Spinal cord (tissue), 9 donors: ENCODE measurements at regions not wholly inside any gene's neighbourhood (a gene's known extent, or its start where the extent isn't known, plus 50 kb on each side); places are given as distances from the start of the nearest gene placed in this dataset.

Experiments
- DNase-seq, 6 donors: peaks; one replicate each; pipeline versions ENCODE4 v3.0.0 to v3.0.0-alpha.2; 2013 to 2015; ENCODE audit warnings: low spot score in 6 of 6, low read depth in 4 of 6
- H3K27ac ChIP-seq: one replicate; pipeline ENCODE4 v1.5.1; 2013; ENCODE audit warnings: low read depth, low read length, control low read depth
- H3K27me3 ChIP-seq: one replicate; pipeline ENCODE4 v1.6.1; 2013; ENCODE audit warnings: low read length; ENCODE audit not compliant: control insufficient read depth, insufficient read depth
- H3K36me3 ChIP-seq: one replicate; pipeline ENCODE4 v1.6.1; 2013; ENCODE audit warnings: low read length; ENCODE audit not compliant: control insufficient read depth, insufficient read depth
- H3K4me1 ChIP-seq: one replicate; pipeline ENCODE4 v1.6.1; 2013; ENCODE audit warnings: low read length; ENCODE audit not compliant: control insufficient read depth, insufficient read depth
- H3K4me3 ChIP-seq: one replicate; pipeline ENCODE4 v1.5.1; 2013; ENCODE audit warnings: low read depth, low read length, control low read depth
- H3K9me3 ChIP-seq: one replicate; pipeline ENCODE4 v1.6.1; 2013; ENCODE audit warnings: low read length; ENCODE audit not compliant: control insufficient read depth, insufficient read depth
- WGBS: methylation state at CpG from one replicate; pipeline ENCODE4 v1.1.5; 2013; ENCODE audit warnings: missing lambda C conversion rate; ENCODE audit not compliant: insufficient coverage; 5-methylcytosine and 5-hydroxymethylcytosine counted together
- donor health status: healthy.

DNA sequence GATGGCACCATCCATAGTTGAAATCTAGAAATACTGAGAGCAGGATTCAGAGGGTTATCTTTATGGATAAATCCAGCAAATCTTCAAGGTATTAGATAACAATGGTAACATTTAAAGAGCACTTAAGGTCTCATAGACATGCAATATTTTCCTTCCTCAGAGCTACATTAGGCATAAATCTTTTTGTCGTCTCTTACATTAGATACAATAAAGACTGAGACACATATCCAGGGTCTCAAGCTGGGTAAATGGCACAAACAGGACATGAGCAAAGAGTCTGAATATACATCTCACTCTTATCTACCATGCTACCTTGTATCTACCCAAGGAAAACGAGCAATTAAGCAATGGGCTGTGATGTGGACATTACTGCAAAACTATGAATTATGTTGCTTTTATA lies 927.3 kb upstream of the EPHA6 start:
- H3K4me1 ChIP-seq: no peaks in the 10 kb centered on the region
- no peak for DNase-seq
- no peak overlapping the region for H3K4me3 ChIP-seq
- WGBS: 100% methylated on average over 1 of the region's 2 CpGs
- H3K36me3 ChIP-seq: no peaks in the 10 kb centered on the region
- H3K27me3 ChIP-seq: no peaks in the 10 kb centered on the region
- no peaks in the 10 kb centered on the region for H3K9me3 ChIP-seq
- no peak overlapping the region for H3K27ac ChIP-seq

DNA sequence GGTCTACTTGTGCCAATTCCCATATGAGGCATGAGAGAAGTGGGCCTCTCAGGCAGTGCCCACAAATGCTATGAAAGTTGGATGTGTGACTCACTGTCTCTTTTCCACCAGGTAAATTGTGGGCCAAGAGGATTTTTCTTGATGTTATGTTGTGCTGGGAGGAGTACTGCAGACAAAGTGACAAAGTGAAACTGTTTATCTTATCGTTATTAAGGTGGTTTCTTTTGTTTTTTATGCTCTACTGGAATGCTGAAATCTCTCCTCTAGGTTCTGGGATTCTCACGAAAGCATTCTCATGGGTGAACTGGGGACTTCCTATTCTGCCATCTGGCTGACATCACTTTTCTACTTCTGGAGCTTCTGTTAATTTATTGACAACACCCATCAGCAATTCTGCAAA lies 919.6 kb upstream of the EPHA6 start:
- H3K4me3 ChIP-seq: no peak overlapping the region
- peaks cover 2% of the 10 kb centered on the region for H3K9me3 ChIP-seq
- H3K27ac ChIP-seq: no peak overlapping the region
- WGBS: 100% methylated on average over 2 of the region's 2 CpGs
- DNase-seq: no peak
- H3K27me3 ChIP-seq: no peaks in the 10 kb centered on the region
- no peaks in the 10 kb centered on the region for H3K4me1 ChIP-seq
- H3K36me3 ChIP-seq: no peaks in the 10 kb centered on the region

DNA sequence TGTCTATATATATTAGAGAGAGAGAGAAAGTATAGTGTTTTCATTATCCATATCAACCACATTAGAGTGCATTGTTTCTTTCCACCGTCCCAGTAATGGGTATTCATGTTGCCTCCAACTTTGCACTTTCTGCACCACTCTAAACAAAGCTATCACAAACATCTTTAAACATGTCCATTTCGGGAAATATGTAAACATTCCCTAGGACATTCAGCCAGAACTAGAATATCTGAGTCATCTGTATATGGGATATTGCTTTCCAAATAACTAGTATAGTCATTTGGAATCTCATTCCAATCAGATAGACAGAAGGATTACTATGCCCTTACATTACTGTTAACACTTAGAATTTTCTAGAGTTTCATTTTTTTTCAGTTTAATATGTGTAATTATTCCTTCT lies 914.9 kb upstream of the EPHA6 start:
- DNase-seq: no peak
- H3K4me3 ChIP-seq: no peak overlapping the region
- no peaks in the 10 kb centered on the region for H3K4me1 ChIP-seq
- WGBS: no CpG with 5 or more reads among the region's 2 CpGs
- no peak overlapping the region for H3K27ac ChIP-seq
- no peaks in the 10 kb centered on the region for H3K27me3 ChIP-seq
- H3K36me3 ChIP-seq: no peaks in the 10 kb centered on the region
- H3K9me3 ChIP-seq: no peaks in the 10 kb centered on the region

DNA sequence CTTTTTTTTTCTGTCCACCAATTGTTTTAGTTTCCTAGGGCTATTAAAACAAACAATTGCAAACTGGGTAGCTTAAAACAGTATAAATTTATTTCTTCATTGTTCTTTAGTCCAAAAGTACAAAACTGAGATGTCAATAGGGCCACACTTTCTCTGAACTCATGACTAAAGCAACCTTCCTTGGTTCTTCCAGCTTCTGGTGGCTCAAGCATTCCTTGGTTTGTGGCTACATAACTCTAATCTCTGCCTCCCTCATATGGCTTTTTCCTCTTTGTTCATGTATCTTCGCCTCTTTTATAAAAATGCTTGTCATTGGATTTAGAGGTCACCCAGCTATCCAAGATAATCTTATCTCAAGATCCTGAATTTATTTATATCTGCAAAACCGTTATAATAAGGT lies 914.5 kb upstream of the EPHA6 start:
- H3K9me3 ChIP-seq: no peaks in the 10 kb centered on the region
- H3K4me1 ChIP-seq: no peaks in the 10 kb centered on the region
- H3K27me3 ChIP-seq: no peaks in the 10 kb centered on the region
- no peak for DNase-seq
- no peak overlapping the region for H3K4me3 ChIP-seq
- no CpG with 5 or more reads among the region's 2 CpGs for WGBS
- no peaks in the 10 kb centered on the region for H3K36me3 ChIP-seq
- H3K27ac ChIP-seq: no peak overlapping the region

DNA sequence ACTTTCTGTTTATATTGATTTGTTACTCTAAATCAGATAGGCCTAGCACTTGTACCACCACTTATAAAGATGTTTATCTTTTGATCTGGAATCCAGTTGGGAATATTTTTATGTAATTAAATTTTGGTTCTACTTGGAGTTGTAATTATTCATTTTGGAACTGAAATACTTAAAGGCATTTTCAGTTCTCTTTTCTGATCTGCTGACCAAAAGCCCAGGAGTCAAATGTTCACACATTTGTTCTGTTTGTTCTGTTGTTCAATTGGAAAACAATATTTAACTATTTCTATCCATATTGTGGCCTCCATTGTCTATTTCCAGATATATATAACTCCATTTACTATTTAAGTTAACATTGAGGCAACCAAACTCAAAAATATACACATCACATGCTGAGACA lies 912.4 kb upstream of the EPHA6 start:
- Histone ChIP-seq H3K4me3 (no peak overlapping the region), H3K4me1 (no peaks in the 10 kb centered on the region), H3K27ac (no peak overlapping the region), H3K36me3 (no peaks in the 10 kb centered on the region), H3K9me3 (no peaks in the 10 kb centered on the region), H3K27me3 (no peaks in the 10 kb centered on the region)
- no peak for DNase-seq

DNA sequence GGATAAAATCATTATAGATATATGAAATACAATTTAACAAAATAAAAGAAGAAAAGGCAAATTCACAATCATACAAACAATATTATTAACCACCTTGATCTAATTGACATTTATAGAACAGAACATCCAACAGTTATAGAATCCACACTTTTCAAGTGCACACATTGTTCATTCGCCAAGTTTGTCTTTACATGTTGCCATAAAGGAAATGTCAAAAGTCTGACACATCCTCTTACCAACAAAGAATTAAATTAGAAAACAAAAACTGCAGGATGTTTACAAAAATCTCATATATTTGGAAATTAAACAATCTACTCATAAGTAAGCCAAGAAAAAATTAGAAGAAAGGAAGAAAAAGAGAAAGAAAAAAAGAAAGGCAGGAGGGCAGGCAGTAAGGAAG lies 909.2 kb upstream of the EPHA6 start:
- Histone ChIP-seq H3K4me3 (no peak overlapping the region), H3K27me3 (no peaks in the 10 kb centered on the region), H3K4me1 (no peaks in the 10 kb centered on the region), H3K36me3 (no peaks in the 10 kb centered on the region), H3K9me3 (no peaks in the 10 kb centered on the region), H3K27ac (no peak overlapping the region)
- DNase-seq: no peak
- WGBS: no CpG with 5 or more reads among the region's 1 CpG

DNA sequence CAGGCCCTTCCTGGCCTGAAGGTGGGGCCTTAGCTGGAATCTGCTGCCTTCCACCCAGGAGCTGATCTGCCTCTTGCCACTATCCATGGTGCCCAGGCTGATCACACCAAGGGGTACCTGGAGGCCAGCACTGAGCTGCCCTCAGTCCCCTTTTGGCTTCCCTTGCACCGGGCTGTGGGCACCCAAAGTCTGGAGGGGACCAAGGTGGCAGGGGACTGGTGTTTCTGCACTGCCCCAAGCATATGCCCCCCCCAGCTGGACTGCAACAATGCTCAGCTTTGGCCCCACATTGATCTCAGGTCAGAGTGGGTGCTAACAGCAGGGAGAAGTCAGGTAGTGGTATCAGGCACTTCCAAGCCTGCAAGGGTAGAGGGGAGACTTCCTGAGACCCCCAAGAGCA lies 902.6 kb upstream of the EPHA6 start:
- Histone ChIP-seq H3K4me3 (no peak overlapping the region), H3K4me1 (no peaks in the 10 kb centered on the region), H3K27ac (no peak overlapping the region), H3K9me3 (peaks cover 4% of the 10 kb centered on the region), H3K36me3 (no peaks in the 10 kb centered on the region), H3K27me3 (no peaks in the 10 kb centered on the region)
- no peak for DNase-seq
- 83% methylated on average over 1 of the region's 1 CpG for WGBS

DNA sequence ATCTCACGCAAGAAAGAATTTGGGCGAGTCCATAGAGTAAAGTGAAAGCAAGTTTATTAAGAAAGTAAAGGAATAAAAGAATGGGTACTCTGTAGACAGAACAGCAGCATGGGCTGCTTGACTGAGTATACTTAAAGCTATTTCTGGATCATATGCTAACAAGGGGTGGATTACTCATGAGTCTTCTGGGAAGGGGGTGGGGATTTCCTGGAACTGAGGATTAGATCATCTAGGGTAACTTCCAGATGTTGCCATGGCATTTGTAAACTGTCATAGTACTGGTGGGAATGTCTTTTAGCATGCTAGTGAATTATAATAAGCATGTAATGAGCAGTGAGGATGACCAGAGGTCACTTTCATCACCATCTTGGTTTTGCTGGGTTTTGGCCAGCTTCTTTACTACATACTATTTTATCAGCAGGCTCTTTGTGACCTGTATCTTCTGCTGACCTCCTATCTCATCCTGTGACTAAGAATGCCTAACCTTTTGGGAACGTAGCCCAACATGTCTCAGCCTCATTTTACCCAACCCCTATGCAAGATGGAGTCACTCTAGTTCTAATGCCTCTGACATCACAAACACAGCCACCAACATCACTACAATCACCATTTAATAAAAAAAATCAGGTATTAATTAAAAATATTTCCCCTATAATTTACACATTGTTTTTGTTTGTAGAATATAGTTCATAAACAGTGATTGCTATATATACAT lies 890.7 kb upstream of the EPHA6 start:
- no peaks in the 10 kb centered on the region for H3K4me1 ChIP-seq
- H3K9me3 ChIP-seq: no peaks in the 10 kb centered on the region
- DNase-seq: no peak
- H3K36me3 ChIP-seq: no peaks in the 10 kb centered on the region
- no peaks in the 10 kb centered on the region for H3K27me3 ChIP-seq
- H3K4me3 ChIP-seq: no peak overlapping the region
- H3K27ac ChIP-seq: no peak overlapping the region
- WGBS: 48% methylated on average over 2 of the region's 3 CpGs

DNA sequence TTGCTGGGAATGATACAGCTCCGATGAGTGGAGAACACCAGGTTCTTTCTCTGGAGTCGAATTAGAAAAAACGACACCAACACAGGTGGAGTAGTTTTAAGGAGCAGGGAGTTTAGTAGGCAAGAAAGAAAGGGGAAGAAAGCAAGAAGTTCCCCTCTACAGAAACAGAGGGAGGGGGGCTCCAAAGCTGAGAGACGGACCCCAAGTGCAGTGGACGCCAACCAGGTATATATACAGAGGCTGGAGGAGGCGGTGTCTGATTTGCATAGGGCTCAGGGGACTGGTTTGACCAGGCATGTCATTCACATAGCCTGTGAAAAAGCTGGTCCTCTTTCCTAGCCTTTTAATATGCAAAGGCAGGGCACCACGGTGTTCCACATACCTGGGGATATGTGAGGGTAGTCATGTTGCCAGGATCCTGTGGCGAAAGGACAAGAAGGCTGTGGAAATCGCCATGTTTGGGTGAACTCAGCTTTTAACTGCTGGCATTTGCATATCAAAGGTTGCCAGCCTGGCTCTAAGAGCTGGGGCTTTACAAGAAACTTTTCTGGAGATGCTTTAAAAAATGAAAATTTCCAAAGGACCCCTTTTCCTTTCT lies 887.4 kb upstream of the EPHA6 start:
- Histone ChIP-seq H3K4me3 (no peak overlapping the region), H3K9me3 (no peaks in the 10 kb centered on the region), H3K36me3 (no peaks in the 10 kb centered on the region), H3K27ac (no peak overlapping the region), H3K27me3 (no peaks in the 10 kb centered on the region), H3K4me1 (no peaks in the 10 kb centered on the region)
- 56% methylated on average over 6 of the region's 9 CpGs for WGBS
- DNase-seq: peak in 3 of 6 donors; percentile 2 to 37 (median 13)

DNA sequence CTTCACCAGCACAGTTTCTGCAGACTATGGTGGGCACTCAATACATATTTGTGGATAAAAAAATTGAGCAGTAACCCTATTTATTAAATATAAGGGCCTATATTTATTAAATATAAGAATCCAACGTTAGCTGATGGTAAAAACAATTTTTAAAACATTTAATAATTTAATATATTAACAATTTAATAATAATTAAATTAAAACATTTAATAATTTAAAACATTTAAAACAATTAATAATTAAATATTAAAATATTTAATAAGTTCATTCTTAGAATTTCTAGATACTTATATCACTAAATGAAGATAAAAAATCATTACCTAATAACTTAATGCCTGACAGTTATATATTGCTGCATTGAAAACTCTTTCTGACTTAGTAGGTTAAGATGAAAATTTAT lies 880.2 kb upstream of the EPHA6 start:
- H3K4me3 ChIP-seq: no peak overlapping the region
- DNase-seq: no peak
- H3K9me3 ChIP-seq: no peaks in the 10 kb centered on the region
- no CpG with 5 or more reads among the region's 1 CpG for WGBS
- H3K36me3 ChIP-seq: no peaks in the 10 kb centered on the region
- H3K27ac ChIP-seq: no peak overlapping the region
- H3K27me3 ChIP-seq: no peaks in the 10 kb centered on the region
- H3K4me1 ChIP-seq: no peaks in the 10 kb centered on the region
